Endothelial cell (in vitro differentiated cells): ENCODE measurements at regions not wholly inside any gene's neighbourhood (a gene's known extent, or its start where the extent isn't known, plus 50 kb on each side); places are given as distances from the start of the nearest gene placed in this dataset.

ENCODE experiments used
- DNase-seq: peaks from one replicate; pipeline ENCODE4 v3.0.0; 2021; ENCODE audit warnings: low spot score
- H3K27ac Mint-ChIP-seq: one replicate; pipeline ENCODE4 v1.8.0; 2021; ENCODE audit warnings: mixed read lengths, inconsistent platforms; ENCODE audit not compliant: unreplicated experiment
- H3K27me3 Mint-ChIP-seq: one replicate; pipeline ENCODE4 v1.8.0; 2021; ENCODE audit warnings: mild to moderate bottlenecking, moderate library complexity, mixed read lengths, inconsistent platforms; ENCODE audit not compliant: unreplicated experiment
- H3K36me3 Mint-ChIP-seq: one replicate; pipeline ENCODE4 v1.8.0; 2021; ENCODE audit warnings: mild to moderate bottlenecking, low read depth, mixed read lengths, inconsistent platforms; ENCODE audit not compliant: unreplicated experiment
- H3K4me1 Mint-ChIP-seq: one replicate; pipeline ENCODE4 v1.8.0; 2021; ENCODE audit warnings: mild to moderate bottlenecking, mixed read lengths, inconsistent platforms; ENCODE audit not compliant: unreplicated experiment
- H3K4me3 Mint-ChIP-seq: one replicate; pipeline ENCODE4 v1.8.0; 2021; ENCODE audit warnings: mild to moderate bottlenecking, mixed read lengths, inconsistent platforms; ENCODE audit not compliant: unreplicated experiment
- H3K9me3 Mint-ChIP-seq: one replicate; pipeline ENCODE4 v1.8.0; 2021; ENCODE audit warnings: mixed read lengths, inconsistent platforms; ENCODE audit not compliant: unreplicated experiment
- CTCF ChIP-seq: fragments of 200-600 bp; sonication (generic); IDR thresholded peaks from one replicate; pipeline ENCODE4 v1.5.0; 2021; ENCODE audit warnings: antibody characterized with exemption; ENCODE audit not compliant: unreplicated experiment

GRCh38 chr5:67416133-67416937 lies 219.7 kb upstream of the CD180 start:
- H3K27ac Mint-ChIP-seq, result no peak overlapping the region
- TF ChIP-seq CTCF, result no peak
- peaks cover 3% of the 10 kb centered on the region for H3K27me3 Mint-ChIP-seq
- no peak for DNase-seq
- H3K4me1 Mint-ChIP-seq, result peaks cover 18% of the 10 kb centered on the region
- H3K9me3 Mint-ChIP-seq, result no peaks in the 10 kb centered on the region
- no peaks in the 10 kb centered on the region for H3K36me3 Mint-ChIP-seq
- no peak overlapping the region for H3K4me3 Mint-ChIP-seq

- no peak for TF ChIP-seq CTCF
These were observed 218.1 kb upstream of the CD180 start for GRCh38 chr5:67414712-67415111.

GRCh38 chr5:67413721-67414120 lies 217.1 kb upstream of the CD180 start:
- H3K4me3 Mint-ChIP-seq, result no peak overlapping the region
- no peaks in the 10 kb centered on the region for H3K36me3 Mint-ChIP-seq
- H3K4me1 Mint-ChIP-seq, result peaks cover 18% of the 10 kb centered on the region
- peak overlapping the region; percentile 64 for H3K27ac Mint-ChIP-seq
- no peaks in the 10 kb centered on the region for H3K9me3 Mint-ChIP-seq
- peaks cover 3% of the 10 kb centered on the region for H3K27me3 Mint-ChIP-seq
- TF ChIP-seq CTCF, result no peak
- no peak for DNase-seq

More at GRCh38 chr5:67414712-67415111, 218.1 kb upstream of the CD180 start:
- Mint-ChIP-seq H3K27ac (no peak overlapping the region), H3K9me3 (no peaks in the 10 kb centered on the region), H3K36me3 (no peaks in the 10 kb centered on the region), H3K4me1 (peaks cover 18% of the 10 kb centered on the region), H3K27me3 (peaks cover 3% of the 10 kb centered on the region), H3K4me3 (no peak overlapping the region)
- no peak for DNase-seq

GRCh38 chr5:67409126-67409777 lies 212.7 kb upstream of the CD180 start:
- H3K4me3 Mint-ChIP-seq, result no peak overlapping the region

More at GRCh38 chr5:67409126-67409777, 212.7 kb upstream of the CD180 start:
- no peak for DNase-seq
- peaks cover 9% of the 10 kb centered on the region for H3K4me1 Mint-ChIP-seq
- H3K27ac Mint-ChIP-seq, result no peak overlapping the region
- no peaks in the 10 kb centered on the region for H3K36me3 Mint-ChIP-seq
- no peak for TF ChIP-seq CTCF
- no peaks in the 10 kb centered on the region for H3K9me3 Mint-ChIP-seq
- no peaks in the 10 kb centered on the region for H3K27me3 Mint-ChIP-seq
